ENCODE measurements at regions not wholly inside any gene's neighbourhood (a gene's known extent, or its start where the extent isn't known, plus 50 kb on each side); places are given as distances from the start of the nearest gene placed in this dataset.
A peak's percentile ranks its signal among the peaks of the same experiment; 100 is the strongest.

GRCh38 chr1:238241607-238242006 is 350.9 kb upstream of the ZP4 start:
- ChIA-PET POLR2A (ENCODE audit: low non-redundant PET) (no interaction called here), CTCF (no interaction called here)
- TF ChIP-seq, protein P1, sequence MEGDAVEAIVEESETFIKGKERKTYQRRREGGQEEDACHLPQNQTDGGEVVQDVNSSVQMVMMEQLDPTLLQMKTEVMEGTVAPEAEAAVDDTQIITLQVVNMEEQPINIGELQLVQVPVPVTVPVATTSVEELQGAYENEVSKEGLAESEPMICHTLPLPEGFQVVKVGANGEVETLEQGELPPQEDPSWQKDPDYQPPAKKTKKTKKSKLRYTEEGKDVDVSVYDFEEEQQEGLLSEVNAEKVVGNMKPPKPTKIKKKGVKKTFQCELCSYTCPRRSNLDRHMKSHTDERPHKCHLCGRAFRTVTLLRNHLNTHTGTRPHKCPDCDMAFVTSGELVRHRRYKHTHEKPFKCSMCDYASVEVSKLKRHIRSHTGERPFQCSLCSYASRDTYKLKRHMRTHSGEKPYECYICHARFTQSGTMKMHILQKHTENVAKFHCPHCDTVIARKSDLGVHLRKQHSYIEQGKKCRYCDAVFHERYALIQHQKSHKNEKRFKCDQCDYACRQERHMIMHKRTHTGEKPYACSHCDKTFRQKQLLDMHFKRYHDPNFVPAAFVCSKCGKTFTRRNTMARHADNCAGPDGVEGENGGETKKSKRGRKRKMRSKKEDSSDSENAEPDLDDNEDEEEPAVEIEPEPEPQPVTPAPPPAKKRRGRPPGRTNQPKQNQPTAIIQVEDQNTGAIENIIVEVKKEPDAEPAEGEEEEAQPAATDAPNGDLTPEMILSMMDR (conservative IDR thresholded peaks at IDR 0.05; ENCODE audit: low read depth): no peak
- no peak overlapping the region for H3K27ac ChIP-seq
- no peak for DNase-seq (ENCODE audit: low spot score)

GRCh38 chr1:238239343-238239742 is 348.6 kb upstream of the ZP4 start:
- ChIA-PET CTCF (interaction anchor here (0.5 kb wide), 1 partner anchor 18 kb away, joined by 3 read pairs; no protein-coding TSS in a partner anchor), POLR2A (ENCODE audit: low non-redundant PET) (no interaction called here)
- DNase-seq (ENCODE audit: low spot score): no peak
- TF ChIP-seq, protein P1 (conservative IDR thresholded peaks at IDR 0.05; ENCODE audit: low read depth): no peak
- H3K27ac ChIP-seq: no peak overlapping the region

DNA sequence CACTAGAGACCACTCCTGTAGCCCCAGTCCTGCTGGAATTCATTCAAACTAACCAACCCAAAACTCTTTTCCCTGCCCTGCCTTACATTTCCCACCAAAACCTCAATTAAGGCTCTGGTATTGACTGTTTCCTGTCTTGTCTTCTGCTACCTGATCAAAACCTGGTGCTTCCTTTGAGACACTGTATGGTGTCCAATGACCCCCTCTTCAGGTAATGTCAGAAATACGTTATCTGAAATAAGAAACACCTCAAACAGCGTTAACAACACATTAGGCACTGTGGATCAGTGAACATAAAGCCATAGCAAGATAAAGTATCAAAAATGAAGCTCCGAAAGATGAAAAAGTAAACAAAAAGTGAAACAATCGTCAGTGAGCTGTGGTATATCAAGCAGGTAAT is 343.2 kb upstream of the ZP4 start:
- H3K27ac ChIP-seq: no peak overlapping the region
- TF ChIP-seq, protein P1 (conservative IDR thresholded peaks at IDR 0.05; ENCODE audit: low read depth): no peak
- POLR2A ChIA-PET (ENCODE audit: low non-redundant PET): no interaction called here
- DNase-seq (ENCODE audit: low spot score): no peak
- CTCF ChIA-PET: interaction anchor here (0.7 kb wide), 1 partner anchor 25 kb away, joined by 3 read pairs; no protein-coding TSS in a partner anchor

DNA sequence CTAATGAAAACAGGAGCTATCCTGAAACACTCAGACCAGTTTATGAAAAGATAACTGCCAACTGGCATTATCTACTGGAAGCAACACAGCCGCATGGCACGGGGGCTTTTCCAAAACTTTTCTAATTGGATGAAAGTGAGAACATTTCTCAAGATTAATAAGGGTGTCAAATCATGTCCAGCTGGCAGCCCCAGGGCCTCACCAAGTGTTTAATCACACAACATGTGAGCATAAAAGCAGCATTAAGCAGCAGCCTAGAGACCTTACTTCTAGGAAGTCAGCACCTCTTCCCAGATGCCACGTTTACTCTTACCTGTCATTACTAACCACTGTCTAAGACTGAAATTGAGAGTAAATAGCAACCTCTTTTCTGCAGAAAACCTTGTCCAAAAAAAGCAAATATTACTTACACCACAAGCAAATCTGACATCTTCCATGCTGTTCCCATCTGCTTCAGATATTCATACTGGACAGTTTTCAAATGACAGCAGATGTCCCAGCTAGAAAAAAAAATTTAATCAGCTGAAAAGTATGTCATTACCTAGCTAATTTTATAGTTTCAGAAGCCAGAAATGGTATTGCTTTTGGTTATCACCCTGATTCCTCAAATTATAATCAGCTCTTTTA is 341.5 kb upstream of the ZP4 start:
- POLR2A ChIA-PET (ENCODE audit: low non-redundant PET): no interaction called here
- CTCF ChIA-PET: no interaction called here
- DNase-seq (ENCODE audit: low spot score): no peak
- TF ChIP-seq, protein P1 (conservative IDR thresholded peaks at IDR 0.05; ENCODE audit: low read depth): no peak
- H3K27ac ChIP-seq: no peak overlapping the region

DNA sequence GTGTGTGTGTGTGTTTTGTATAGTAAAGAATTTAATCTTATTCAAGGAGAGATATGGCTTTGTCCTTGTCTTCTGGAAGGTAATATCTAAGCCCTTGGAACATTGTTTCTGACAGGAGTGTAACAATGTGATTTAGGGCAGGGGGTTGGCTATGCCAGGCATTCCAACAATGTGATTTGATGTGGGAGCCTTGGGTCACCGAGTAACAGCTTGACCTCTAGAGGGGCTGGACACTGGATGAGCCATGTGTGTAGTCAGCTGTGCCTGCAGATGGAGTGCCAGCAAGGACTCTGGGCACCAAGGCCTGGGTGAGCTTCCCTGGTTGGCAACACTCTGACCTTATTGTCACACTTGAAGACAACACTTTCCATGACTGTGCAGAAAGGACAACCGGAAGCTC is 336.1 kb upstream of the ZP4 start:
- ChIA-PET CTCF (interaction anchor here (1.0 kb wide), 1 partner anchor 363 kb away, joined by 6 read pairs; no protein-coding TSS in a partner anchor), POLR2A (ENCODE audit: low non-redundant PET) (no interaction called here)
- TF ChIP-seq, protein P1 (conservative IDR thresholded peaks at IDR 0.05; ENCODE audit: low read depth): no peak
- DNase-seq (ENCODE audit: low spot score): no peak
- no peak overlapping the region for H3K27ac ChIP-seq

DNA sequence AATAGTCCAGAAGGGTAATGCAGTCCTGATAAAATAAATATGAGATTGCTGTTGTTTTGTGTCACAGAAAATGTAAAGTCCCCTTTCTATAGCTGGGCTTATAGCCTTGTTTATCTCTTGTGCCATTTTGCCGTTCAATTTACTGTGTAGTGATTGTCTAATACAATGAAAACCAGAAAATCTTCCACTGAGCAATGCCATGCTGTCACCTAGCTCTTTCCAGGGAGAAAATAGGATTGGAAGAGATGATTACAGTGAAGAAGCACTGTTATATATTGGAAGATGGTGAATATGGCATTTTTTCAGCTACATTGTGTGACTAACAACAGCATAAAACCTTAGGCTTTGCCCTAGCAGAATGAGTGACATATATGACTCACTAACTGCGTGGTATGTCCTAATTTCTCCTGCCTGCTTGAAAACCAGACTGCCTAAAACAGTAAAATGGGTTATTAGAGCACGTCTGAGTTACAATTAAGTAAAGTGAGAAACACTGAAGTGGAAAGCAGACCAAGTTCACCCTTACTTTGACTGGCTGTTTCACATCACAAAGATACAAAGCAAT is 332.4 kb upstream of the ZP4 start:
- no peak overlapping the region for H3K27ac ChIP-seq
- TF ChIP-seq, protein P1 (conservative IDR thresholded peaks at IDR 0.05; ENCODE audit: low read depth): no peak
- ChIA-PET CTCF (no interaction called here), POLR2A (ENCODE audit: low non-redundant PET) (no interaction called here)
- DNase-seq (ENCODE audit: low spot score): peak; percentile 59

Measured in RWPE1 (cell line).